Ramos (cell line): ENCODE measurements at regions not wholly inside any gene's neighbourhood (a gene's known extent, or its start where the extent isn't known, plus 50 kb on each side); places are given as distances from the start of the nearest gene placed in this dataset.

Experiments
- in situ Hi-C: fragments of 300-500 bp; cut with MboI; formaldehyde crosslinking; loops from one replicate; pipeline ENCODE4 v1.14.3; 2022; ENCODE audit warnings: low sequenced_read_pairs; ENCODE audit not compliant: unreplicated experiment

- in situ Hi-C loops: no loop called here
These were observed 158.3 kb upstream of the TAPT1 start for GRCh38 chr4:16384576-16384975.

- in situ Hi-C loops: no loop called here
These were observed 156.3 kb upstream of the TAPT1 start for GRCh38 chr4:16382571-16382970.

GRCh38 chr4:16377887-16378286 is 151.6 kb upstream of the TAPT1 start:
- in situ Hi-C loops: no loop called here

GRCh38 chr4:16365036-16365569 is 138.8 kb upstream of the TAPT1 start:
- in situ Hi-C loops: no loop called here

GRCh38 chr4:16360694-16361262 is 134.5 kb upstream of the TAPT1 start:
- in situ Hi-C loops: no loop called here

- in situ Hi-C loops: no loop called here
These were observed 126.9 kb upstream of the TAPT1 start for GRCh38 chr4:16353165-16353564.

- in situ Hi-C loops: no loop called here
These were observed 124.9 kb upstream of the TAPT1 start for GRCh38 chr4:16351161-16351560.

- in situ Hi-C loops: no loop called here
These were observed 118.6 kb upstream of the TAPT1 start for GRCh38 chr4:16344853-16345252.

- in situ Hi-C loops: no loop called here
These were observed 111.7 kb upstream of the TAPT1 start for GRCh38 chr4:16337936-16338335.

- in situ Hi-C loops: no loop called here
These were observed 108.3 kb upstream of the TAPT1 start for GRCh38 chr4:16334601-16335000.

- in situ Hi-C loops: no loop called here
These were observed 103.5 kb upstream of the TAPT1 start for GRCh38 chr4:16329797-16330134.

- in situ Hi-C loops: no loop called here
These were observed 103.0 kb upstream of the TAPT1 start for GRCh38 chr4:16329125-16329796.

GRCh38 chr4:16322183-16322582 is 95.9 kb upstream of the TAPT1 start:
- in situ Hi-C loops: no loop called here

GRCh38 chr4:16315456-16315855 is 89.2 kb upstream of the TAPT1 start:
- in situ Hi-C loops: no loop called here

GRCh38 chr4:16310606-16311005 is 84.3 kb upstream of the TAPT1 start:
- in situ Hi-C loops: no loop called here

- in situ Hi-C loops: no loop called here
These were observed 76.4 kb upstream of the TAPT1 start for GRCh38 chr4:16302648-16303047.

GRCh38 chr4:16297003-16297402 is 70.7 kb upstream of the TAPT1 start:
- in situ Hi-C loops: loop anchor here (25.0 kb wide), 3 partner anchors 810 to 1165 kb away; no protein-coding TSS in a partner anchor

- in situ Hi-C loops: loop anchor here (25.0 kb wide), 3 partner anchors 807 to 1168 kb away; no protein-coding TSS in a partner anchor
These were observed 68.2 kb upstream of the TAPT1 start for GRCh38 chr4:16294455-16294854.

GRCh38 chr4:16293210-16293838 is 67.1 kb upstream of the TAPT1 start:
- in situ Hi-C loops: loop anchor here (25.0 kb wide), 3 partner anchors 806 to 1169 kb away; no protein-coding TSS in a partner anchor

GRCh38 chr4:16292585-16292984 is 66.3 kb upstream of the TAPT1 start:
- in situ Hi-C loops: loop anchor here (25.0 kb wide), 3 partner anchors 805 to 1170 kb away; no protein-coding TSS in a partner anchor
